HUES48 (cell line): ENCODE measurements at regions not wholly inside any gene's neighbourhood (a gene's known extent, or its start where the extent isn't known, plus 50 kb on each side); places are given as distances from the start of the nearest gene placed in this dataset.
"Not testable (repeated sequence)": the region's sequence is repeated elsewhere in the genome, so short reads cannot be mapped to it uniquely, and the experiment has no call there.

Source experiments
- H3K27ac ChIP-seq: one replicate; pipeline ENCODE4 v1.7.0; 2013; ENCODE audit warnings: low read depth, low read length, inconsistent platforms
- H3K27me3 ChIP-seq: 2 replicates; pipeline ENCODE4 v1.6.1; 2013; ENCODE audit warnings: mild to moderate bottlenecking, low read length; ENCODE audit not compliant: control insufficient read depth, insufficient read depth
- H3K36me3 ChIP-seq: 2 replicates; pipeline ENCODE4 v1.6.1; 2013; ENCODE audit warnings: low read length; ENCODE audit not compliant: control insufficient read depth, insufficient read depth
- H3K4me1 ChIP-seq: 2 replicates; pipeline ENCODE4 v1.6.1; 2013; ENCODE audit warnings: mild to moderate bottlenecking, low read length; ENCODE audit not compliant: control insufficient read depth, insufficient read depth
- H3K4me3 ChIP-seq: 2 replicates; pipeline ENCODE4 v1.5.1; 2013; ENCODE audit warnings: mild to moderate bottlenecking, low read depth, low read length
- H3K9ac ChIP-seq: 2 replicates; pipeline ENCODE4 v1.6.1; 2013; ENCODE audit warnings: mild to moderate bottlenecking, low read depth, low read length, moderate library complexity
- H3K9me3 ChIP-seq: 2 replicates; pipeline ENCODE4 v1.6.1; 2013; ENCODE audit warnings: low read length; ENCODE audit not compliant: control insufficient read depth, insufficient read depth

DNA sequence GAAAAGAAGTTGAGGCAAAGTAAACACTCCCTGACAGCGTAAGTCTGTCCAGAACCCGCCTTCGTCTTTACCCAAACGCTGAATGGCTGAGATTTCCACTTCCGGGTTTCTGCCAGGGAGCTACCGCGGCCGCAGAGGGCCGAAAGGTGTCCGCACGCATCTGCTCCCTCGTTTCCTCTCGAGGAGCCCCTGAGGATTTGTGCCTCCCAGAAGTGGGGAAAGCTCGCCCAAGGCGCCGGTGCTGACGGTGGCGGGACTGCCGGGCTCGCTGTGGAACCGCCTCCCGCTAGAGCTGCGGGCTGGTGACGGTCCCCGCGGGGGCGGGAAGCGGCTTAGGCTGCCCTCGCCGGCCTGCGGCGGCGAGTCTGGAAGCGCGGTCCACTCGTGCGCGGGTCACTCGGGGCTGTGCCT is 1760.2 kb upstream of the DEFB115 start:
- H3K9ac ChIP-seq: no peak overlapping the region
- no peaks in the 10 kb centered on the region for H3K4me1 ChIP-seq
- H3K9me3 ChIP-seq: peaks cover 56% of the 10 kb centered on the region
- H3K27ac ChIP-seq: no peak overlapping the region
- no peaks in the 10 kb centered on the region for H3K36me3 ChIP-seq
- no peak overlapping the region for H3K4me3 ChIP-seq
- no peaks in the 10 kb centered on the region for H3K27me3 ChIP-seq

DNA sequence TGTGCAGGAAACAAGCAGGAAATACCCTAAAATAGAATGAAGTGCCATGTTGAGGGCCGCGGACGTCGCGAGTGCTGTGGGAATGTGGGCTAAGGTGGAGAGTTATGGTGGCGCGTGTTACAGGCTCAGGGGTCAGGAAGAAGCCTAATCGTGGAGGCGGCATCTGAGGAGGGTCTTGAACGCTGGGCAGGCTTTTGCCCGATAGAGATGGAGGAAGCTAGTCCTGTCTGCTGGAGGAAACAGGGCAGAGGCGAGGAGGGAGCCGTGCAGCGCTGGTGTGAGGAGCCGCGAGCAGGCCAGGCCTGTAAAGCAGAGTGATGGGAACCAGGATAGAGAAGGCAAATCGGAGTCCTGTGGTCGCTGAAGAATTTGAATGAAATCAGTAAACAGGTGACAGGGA is 1759.8 kb upstream of the DEFB115 start:
- H3K27me3 ChIP-seq, H3K4me3 ChIP-seq, H3K4me1 ChIP-seq, H3K27ac ChIP-seq, H3K9ac ChIP-seq, H3K36me3 ChIP-seq: not testable (repeated sequence)
- peaks cover 52% of the 10 kb centered on the region for H3K9me3 ChIP-seq

DNA sequence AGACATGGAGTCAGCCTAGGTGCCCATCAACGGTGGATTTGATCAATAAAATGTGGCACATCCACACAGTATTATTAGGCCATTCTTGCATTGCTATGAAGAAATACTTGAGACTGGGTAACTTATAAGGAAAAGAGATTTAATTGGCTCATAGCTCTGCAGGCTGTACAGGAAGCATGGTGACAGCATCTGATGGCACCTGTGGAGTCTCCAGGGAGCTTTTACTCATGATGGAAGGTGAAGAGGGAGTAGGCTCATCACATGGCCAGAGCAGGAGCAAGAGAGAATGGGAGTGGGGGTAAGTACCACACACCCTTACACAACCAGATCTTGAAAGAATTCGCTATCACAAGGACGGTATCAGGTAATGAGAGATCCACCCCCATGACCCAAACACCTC is 1756.7 kb upstream of the DEFB115 start:
- H3K36me3 ChIP-seq, H3K9ac ChIP-seq, H3K4me3 ChIP-seq, H3K4me1 ChIP-seq, H3K27me3 ChIP-seq, H3K27ac ChIP-seq: not testable (repeated sequence)
- peaks cover 53% of the 10 kb centered on the region for H3K9me3 ChIP-seq

DNA sequence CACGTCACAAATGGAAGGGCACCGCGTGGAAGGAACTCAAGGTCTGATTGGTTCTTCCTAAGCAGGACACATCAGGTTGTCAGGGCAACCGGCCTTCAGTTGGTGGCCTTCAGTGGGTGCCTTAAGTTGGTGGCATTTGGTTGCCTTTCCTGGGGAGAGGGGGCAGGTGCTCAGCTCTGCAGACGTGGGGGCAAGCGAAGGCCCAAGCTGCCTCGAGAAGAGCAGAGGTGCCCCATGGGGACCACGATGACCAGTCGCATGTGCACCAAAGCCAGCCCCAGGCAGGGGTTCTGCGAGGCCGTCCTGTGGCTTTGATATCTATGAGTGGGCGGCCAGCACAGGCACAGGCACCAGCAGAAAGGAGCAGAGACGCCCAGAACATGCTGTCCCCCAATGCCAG is 1742.8 kb upstream of the DEFB115 start:
- H3K9me3 ChIP-seq: peaks cover 73% of the 10 kb centered on the region

DNA sequence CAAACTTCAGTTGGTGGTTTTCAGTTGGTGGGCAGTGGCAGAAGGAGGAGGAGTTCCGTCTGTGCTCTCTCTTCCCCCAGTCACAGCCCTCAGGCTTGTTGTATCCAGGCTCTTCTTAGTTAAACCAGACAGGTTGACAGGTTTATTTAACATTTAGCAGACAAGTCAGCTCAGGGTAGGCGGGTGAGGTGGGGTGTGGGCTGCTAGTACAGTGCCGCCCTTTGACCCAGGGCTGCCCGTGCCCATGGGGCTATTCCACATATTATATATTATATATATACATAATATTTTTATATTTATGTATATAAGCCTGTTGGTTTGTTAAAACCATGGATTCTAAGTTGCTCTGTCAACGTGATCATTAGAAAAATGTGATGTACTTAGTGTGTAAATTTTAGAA is 1740.6 kb upstream of the DEFB115 start:
- peaks cover 77% of the 10 kb centered on the region for H3K9me3 ChIP-seq
- not testable (repeated sequence) for H3K4me1 ChIP-seq, H3K27me3 ChIP-seq, H3K27ac ChIP-seq, H3K36me3 ChIP-seq, H3K4me3 ChIP-seq, H3K9ac ChIP-seq

More for the DNA sequence above, 1742.8 kb upstream of the DEFB115 start:
- H3K9ac ChIP-seq, H3K36me3 ChIP-seq, H3K4me3 ChIP-seq, H3K27me3 ChIP-seq, H3K4me1 ChIP-seq, H3K27ac ChIP-seq: not testable (repeated sequence)

DNA sequence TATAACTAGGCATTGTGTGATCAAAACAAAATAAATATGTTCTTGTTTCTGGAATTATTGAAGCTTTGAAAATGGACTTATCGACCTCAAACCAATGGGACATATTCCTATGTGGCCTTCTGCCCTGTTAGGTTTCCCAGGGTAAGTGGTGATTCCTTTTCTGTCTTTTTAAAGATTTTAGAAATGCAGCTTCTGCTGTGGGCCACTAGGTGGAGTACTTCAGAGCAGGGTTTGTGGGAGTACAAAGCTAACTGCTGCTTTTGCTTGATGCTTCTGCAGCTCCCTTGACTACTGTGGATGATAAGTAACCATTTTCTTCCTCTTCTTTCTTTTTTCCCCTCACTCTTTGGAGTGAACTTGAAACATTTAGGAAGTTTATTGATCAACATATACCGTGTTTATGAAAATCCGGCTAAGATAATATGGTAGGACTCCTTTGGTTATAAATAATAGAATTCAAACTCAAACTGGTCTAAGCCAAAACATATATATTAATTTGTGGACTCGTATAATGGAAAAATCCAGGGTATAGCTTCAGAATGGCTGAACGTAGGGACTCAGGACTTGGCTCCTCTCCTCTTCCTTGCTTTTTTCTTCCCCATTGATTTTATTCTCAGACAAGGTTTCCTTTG is 1737.7 kb upstream of the DEFB115 start:
- H3K27ac ChIP-seq, H3K4me1 ChIP-seq, H3K4me3 ChIP-seq, H3K36me3 ChIP-seq, H3K9ac ChIP-seq, H3K27me3 ChIP-seq: not testable (repeated sequence)
- H3K9me3 ChIP-seq: peaks cover 58% of the 10 kb centered on the region

DNA sequence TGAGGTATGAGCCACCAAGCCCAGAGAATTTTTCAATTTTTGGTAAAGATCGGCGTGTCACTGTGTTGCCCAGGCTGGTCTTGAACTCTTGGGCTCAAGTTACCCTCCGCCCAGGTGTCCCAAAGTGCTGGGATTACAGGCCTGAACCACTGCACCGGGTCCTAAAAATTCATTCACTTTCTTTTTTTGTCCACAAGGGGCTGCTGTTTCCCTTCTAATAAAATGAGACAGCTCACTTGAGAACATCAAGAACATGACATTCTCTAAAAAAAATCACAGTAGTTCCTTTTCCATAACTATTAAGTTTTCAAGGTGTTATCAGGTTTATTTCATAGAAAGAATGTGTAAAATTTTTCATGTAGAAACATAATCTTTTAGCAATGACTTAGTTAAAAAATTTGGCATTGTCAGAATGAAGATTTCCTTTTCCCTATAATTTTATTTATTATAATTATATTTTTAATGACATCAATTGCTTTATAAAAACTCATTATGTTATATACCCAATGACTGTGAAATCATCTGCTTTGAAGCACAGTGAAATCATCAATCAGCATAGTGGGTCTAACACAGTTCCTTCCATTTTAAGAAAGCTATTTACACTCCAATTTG is 1723.8 kb upstream of the DEFB115 start:
- not testable (repeated sequence) for H3K27me3 ChIP-seq, H3K4me1 ChIP-seq, H3K36me3 ChIP-seq, H3K9ac ChIP-seq, H3K27ac ChIP-seq, H3K4me3 ChIP-seq
- H3K9me3 ChIP-seq: peaks cover 33% of the 10 kb centered on the region

DNA sequence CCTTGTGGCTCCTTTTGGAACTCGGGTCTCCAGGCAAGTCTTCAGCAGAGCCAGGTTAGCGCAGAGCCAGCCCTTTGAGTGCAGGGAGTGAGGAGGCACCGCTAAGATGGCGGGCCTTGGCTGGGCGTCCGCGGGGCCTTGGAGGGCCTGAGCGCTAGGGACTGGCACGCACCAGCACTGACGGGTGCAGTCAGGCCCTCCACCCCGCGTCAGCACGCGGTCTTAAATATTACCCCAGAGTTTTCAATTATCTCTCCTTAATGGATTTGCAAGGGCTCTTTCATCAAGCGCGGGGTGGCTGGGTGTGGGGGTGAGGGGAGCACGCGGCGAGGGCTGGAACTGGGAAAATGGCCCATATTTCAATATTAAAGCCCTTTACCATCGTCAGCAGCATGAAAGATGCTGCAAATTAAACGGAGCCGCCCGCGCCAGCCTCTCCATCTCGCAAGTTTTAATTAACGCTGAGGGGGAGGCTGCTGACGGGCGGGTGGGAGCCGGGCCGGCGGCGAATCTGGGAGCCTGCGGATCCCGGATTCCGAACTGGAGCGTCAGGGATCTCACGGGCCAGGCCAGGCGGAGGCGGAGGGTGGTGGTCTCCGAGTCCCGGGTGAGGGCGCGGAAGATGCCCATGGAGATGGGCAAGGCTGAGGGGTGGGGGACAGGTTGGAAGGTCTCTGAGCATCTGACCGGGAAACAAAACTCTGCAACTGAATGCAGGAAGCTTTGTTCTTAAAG is 1690.4 kb upstream of the DEFB115 start:
- H3K4me1 ChIP-seq, H3K36me3 ChIP-seq, H3K27me3 ChIP-seq, H3K27ac ChIP-seq, H3K4me3 ChIP-seq, H3K9ac ChIP-seq: not testable (repeated sequence)
- peaks cover 15% of the 10 kb centered on the region for H3K9me3 ChIP-seq

DNA sequence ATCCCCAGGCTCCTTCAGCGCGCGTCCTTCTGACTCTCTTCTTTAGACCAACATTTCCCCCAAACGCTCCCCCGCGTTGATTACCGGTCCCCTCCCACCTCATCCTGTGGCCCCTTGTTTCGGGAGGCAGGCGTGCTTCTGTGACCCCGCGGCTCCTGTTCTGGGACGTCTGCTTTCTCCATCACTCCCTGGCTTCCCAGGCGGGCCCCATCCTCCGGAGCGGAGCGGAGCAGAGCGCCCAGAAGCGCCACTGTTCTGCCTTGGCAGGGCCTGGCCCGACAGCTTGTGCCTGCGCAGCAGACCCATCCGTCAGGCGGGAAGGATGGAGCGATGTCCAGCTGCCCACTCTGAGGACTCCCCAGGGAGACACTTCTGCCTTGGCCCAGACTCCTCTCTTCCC is 1689.8 kb upstream of the DEFB115 start:
- not testable (repeated sequence) for H3K9ac ChIP-seq, H3K27me3 ChIP-seq, H3K36me3 ChIP-seq, H3K27ac ChIP-seq, H3K4me3 ChIP-seq, H3K4me1 ChIP-seq
- H3K9me3 ChIP-seq: peaks cover 15% of the 10 kb centered on the region

DNA sequence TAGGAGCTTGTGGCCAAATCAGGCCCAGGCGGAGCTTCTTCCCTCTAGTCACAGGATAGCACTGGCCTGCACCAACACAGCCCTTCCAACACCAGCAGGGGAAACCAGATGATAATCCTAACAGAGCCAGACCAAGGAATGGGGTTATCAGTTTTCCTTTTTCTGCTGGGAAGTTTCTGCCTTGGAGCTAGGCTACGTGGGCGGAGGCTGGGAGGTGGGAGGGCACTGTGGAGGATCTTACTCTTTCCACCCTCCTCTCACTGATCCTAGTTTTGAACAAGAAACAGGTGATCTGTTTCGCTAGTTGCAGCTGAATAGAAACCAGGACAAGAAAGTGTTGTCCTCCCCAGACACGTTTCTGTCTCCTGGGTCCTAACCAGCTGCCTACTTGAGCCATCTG is 1687.3 kb upstream of the DEFB115 start:
- peaks cover 15% of the 10 kb centered on the region for H3K9me3 ChIP-seq
- not testable (repeated sequence) for H3K4me1 ChIP-seq, H3K27me3 ChIP-seq, H3K36me3 ChIP-seq, H3K9ac ChIP-seq, H3K4me3 ChIP-seq, H3K27ac ChIP-seq

DNA sequence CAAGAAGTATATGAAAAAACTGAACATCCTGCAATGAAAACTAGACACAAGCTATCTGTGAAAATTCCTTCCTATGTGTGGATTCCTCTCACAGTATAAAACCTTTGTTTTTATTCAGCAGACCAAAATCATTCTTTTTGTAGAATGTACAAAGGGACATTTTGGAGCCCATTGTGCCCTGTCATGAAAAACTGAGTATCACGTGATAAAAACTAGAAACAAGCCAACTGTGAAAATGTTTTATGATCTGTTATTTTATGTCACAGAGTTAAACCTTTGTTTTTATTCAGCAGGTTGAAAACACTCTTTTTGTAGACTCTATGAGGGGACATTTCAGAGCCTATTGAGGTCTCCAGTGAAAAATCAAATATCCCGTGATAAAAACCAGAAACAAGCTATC is 1667.9 kb upstream of the DEFB115 start:
- H3K36me3 ChIP-seq, H3K9ac ChIP-seq, H3K27ac ChIP-seq, H3K4me3 ChIP-seq, H3K27me3 ChIP-seq, H3K4me1 ChIP-seq: not testable (repeated sequence)
- H3K9me3 ChIP-seq: peaks cover 12% of the 10 kb centered on the region; the same call in 1 of the 2 replicates
